PC-9 (cell line): ENCODE measurements at regions not wholly inside any gene's neighbourhood (a gene's known extent, or its start where the extent isn't known, plus 50 kb on each side); places are given as distances from the start of the nearest gene placed in this dataset.
A peak's percentile ranks its signal among the peaks of the same experiment; 100 is the strongest.

ENCODE experiments used
- BruUV-seq: library from RNA; stranded (reverse); fragments of 400-500 nt; replicated peaks from 2 replicates; lab custom pipeline; 2021; lab: Mats Ljungman, UMichigan
- CTCF ChIA-PET: fragments of 300-600 bp; sonication (Branson Sonifier 250); formaldehyde crosslinking; loops from one replicate; lab custom pipeline; 2022; ENCODE audit warnings: antibody characterized with exemption; lab: Charles Lee
- POLR2A ChIA-PET: fragments of 300-600 bp; sonication (Branson Sonifier 250); formaldehyde crosslinking; loops from one replicate; lab custom pipeline; 2022; ENCODE audit warnings: antibody characterized with exemption; ENCODE audit not compliant: unreplicated experiment; lab: Charles Lee
- DNase-seq, 2 experiments: peaks; one replicate each; pipeline versions ENCODE4 v3.0.0 to v3.0.0-alpha.2; 2015 to 2022; ENCODE audit warnings: mixed read lengths in 1 of 2
- H2AFZ ChIP-seq: fragments of 200-600 bp; sonication (generic); 2 replicates; pipeline ENCODE4 v1.8.1; 2017; ENCODE audit warnings: antibody characterized with exemption
- H3F3A ChIP-seq: fragments of 200-600 bp; sonication (generic); 2 replicates; pipeline ENCODE4 v1.8.1; 2017; ENCODE audit warnings: antibody characterized with exemption, mild to moderate bottlenecking, low read depth; ENCODE audit not compliant: insufficient read depth
- H3K27ac ChIP-seq: fragments of 200-600 bp; sonication (generic); 2 replicates; pipeline ENCODE4 v1.6.1; 2016; ENCODE audit warnings: mixed run types
- H3K27me3 ChIP-seq: fragments of 200-600 bp; sonication (generic); 2 replicates; pipeline ENCODE4 v1.6.1; 2016; ENCODE audit warnings: low read depth, mixed run types; ENCODE audit not compliant: insufficient read depth
- H3K36me3 ChIP-seq: fragments of 200-600 bp; sonication (generic); 2 replicates; pipeline ENCODE4 v1.6.1; 2016; ENCODE audit warnings: low read depth, mixed run types
- H3K4me1 ChIP-seq: fragments of 200-600 bp; sonication (generic); replicated peaks from 2 replicates; pipeline ENCODE4 v1.6.1; 2016; ENCODE audit warnings: mixed run types; ENCODE audit not compliant: insufficient read depth
- H3K4me2 ChIP-seq: fragments of 200-600 bp; sonication (generic); 2 replicates; pipeline ENCODE4 v1.6.1; 2017; ENCODE audit warnings: mixed run types
- H3K4me3 ChIP-seq: fragments of 200-600 bp; sonication (generic); 2 replicates; pipeline ENCODE4 v1.6.1; 2016; ENCODE audit warnings: mixed run types
- H3K79me2 ChIP-seq: fragments of 200-600 bp; sonication (generic); 2 replicates; pipeline ENCODE4 v1.6.1; 2017; ENCODE audit warnings: low read depth, mixed run types
- H3K9me2 ChIP-seq: fragments of 200-600 bp; sonication (generic); 2 replicates; pipeline ENCODE4 v1.8.1; 2017; ENCODE audit warnings: mild to moderate bottlenecking; ENCODE audit not compliant: insufficient read depth
- H3K9me3 ChIP-seq: fragments of 200-600 bp; sonication (generic); 2 replicates; pipeline ENCODE4 v1.8.1; 2016; ENCODE audit warnings: low read depth; ENCODE audit not compliant: insufficient read depth
- H4K20me1 ChIP-seq: fragments of 200-600 bp; sonication (generic); 2 replicates; pipeline ENCODE4 v1.8.1; 2017; ENCODE audit not compliant: insufficient read depth
- CTCF ChIP-seq: fragments of 200-600 bp; sonication (generic); conservative IDR thresholded peaks from 2 replicates; pipeline ENCODE4 v1.6.1; 2017; ENCODE audit warnings: mixed run types, antibody characterized with exemption, mild to moderate bottlenecking, moderate library complexity
- EZH2 ChIP-seq: fragments of 200-600 bp; sonication (generic); IDR thresholded peaks from 2 replicates; pipeline ENCODE4 v1.8.0; 2017; ENCODE audit warnings: antibody characterized with exemption, low read depth
- intact Hi-C: fragments of 100-400 bp; cut with micrococcal nuclease; formaldehyde crosslinking; loops from one replicate; pipeline ENCODE4 v1.10.0; 2022; ENCODE audit not compliant: unreplicated experiment

DNA sequence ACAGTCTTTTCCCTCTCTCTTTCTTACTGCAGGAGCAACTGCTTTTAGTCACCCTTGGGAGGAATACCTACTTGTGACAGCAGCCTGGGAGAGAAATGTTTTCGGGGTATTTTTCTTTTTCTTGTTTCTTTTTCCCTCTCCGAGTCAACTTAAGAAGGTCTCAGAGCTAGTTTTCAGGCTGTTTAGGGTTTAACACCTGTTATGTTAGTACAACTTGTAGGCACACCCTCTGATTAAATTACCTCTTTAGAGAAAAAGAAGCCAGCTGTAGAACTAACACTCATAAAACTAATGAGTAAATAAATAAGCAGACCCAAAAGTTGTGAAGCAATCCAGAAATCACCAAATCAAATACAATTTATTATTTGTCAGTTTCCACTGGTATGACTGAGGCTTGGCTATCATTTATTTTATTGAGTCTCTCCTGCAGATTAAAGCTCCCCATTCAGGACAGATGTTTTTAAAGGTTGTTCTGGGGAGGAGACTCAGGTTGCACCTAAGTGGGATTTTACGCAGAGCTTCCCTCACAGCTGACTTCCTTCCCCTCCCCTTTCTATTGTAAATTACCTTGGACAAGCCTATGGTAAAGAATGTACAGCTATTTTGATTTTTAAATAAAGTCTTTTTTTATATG lies 112.5 kb downstream of the FOXB1 start:
- H3K27ac ChIP-seq: peak overlapping the region; percentile 64
- ChIA-PET POLR2A (no interaction called here), CTCF (interaction anchor here (0.8 kb wide), 1 partner anchor 200 kb away, joined by 3 read pairs; no protein-coding TSS in a partner anchor)
- no peaks in the 10 kb centered on the region for H3K9me2 ChIP-seq
- no peak for DNase-seq
- H3K4me2 ChIP-seq: no peak overlapping the region
- no peaks in the 10 kb centered on the region for H3K79me2 ChIP-seq
- H3K4me1 ChIP-seq: peaks cover 20% of the 10 kb centered on the region
- TF ChIP-seq CTCF (no peak), EZH2 (no peak)
- H3K36me3 ChIP-seq: no peaks in the 10 kb centered on the region
- H4K20me1 ChIP-seq: no peaks in the 10 kb centered on the region
- H3K4me3 ChIP-seq: no peak overlapping the region
- intact Hi-C loops: no loop called here
- no peaks in the 10 kb centered on the region for H3K9me3 ChIP-seq
- H3F3A ChIP-seq: no peaks in the 10 kb centered on the region; the same call in 1 of the 2 replicates
- no peaks in the 10 kb centered on the region for H3K27me3 ChIP-seq
- no TSS peak for BruUV-seq
- H2AFZ ChIP-seq: no peak overlapping the region

GRCh38 chr15:60118146-60118545 lies 114.0 kb downstream of the FOXB1 start:
- POLR2A ChIA-PET: no interaction called here
- TF ChIP-seq CTCF (no peak), EZH2 (no peak)
- no peaks in the 10 kb centered on the region; the same call in 1 of the 2 replicates for H3F3A ChIP-seq
- no peaks in the 10 kb centered on the region for H4K20me1 ChIP-seq
- no peaks in the 10 kb centered on the region for H3K79me2 ChIP-seq
- intact Hi-C loops: no loop called here
- no peaks in the 10 kb centered on the region for H3K9me2 ChIP-seq
- H3K36me3 ChIP-seq: no peaks in the 10 kb centered on the region
- no peak overlapping the region for H3K27ac ChIP-seq
- no peak overlapping the region for H3K4me3 ChIP-seq
- CTCF ChIA-PET: no interaction called here
- no peaks in the 10 kb centered on the region for H3K9me3 ChIP-seq
- no TSS peak for BruUV-seq
- H3K4me1 ChIP-seq: peaks cover 20% of the 10 kb centered on the region
- H3K27me3 ChIP-seq: no peaks in the 10 kb centered on the region
- no peak overlapping the region for H3K4me2 ChIP-seq
- DNase-seq: no peak
- no peak overlapping the region for H2AFZ ChIP-seq

DNA sequence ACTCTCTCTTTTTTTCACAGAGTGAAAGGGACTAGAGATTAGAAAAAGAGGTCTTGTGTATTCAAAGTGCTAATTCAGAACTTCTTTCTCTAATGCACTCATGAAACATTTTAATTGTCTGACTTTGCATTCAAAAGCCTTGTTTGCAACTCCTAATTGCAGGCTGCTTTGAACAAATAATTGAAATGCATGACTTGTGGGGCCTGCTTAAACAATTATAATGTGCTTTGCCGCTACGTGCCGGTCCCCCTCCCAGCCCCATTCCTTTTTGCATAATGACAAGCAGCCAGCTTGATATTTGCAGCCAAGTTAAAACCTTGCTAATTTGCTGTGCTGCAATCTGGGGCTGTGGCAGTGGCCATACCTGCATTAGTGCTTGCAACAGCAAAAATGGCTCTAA lies 114.5 kb downstream of the FOXB1 start:
- TF ChIP-seq EZH2: no peak
- no peak for TF ChIP-seq CTCF
- no peaks in the 10 kb centered on the region; the same call in 1 of the 2 replicates for H3F3A ChIP-seq
- DNase-seq: no peak
- ChIA-PET POLR2A (interaction anchor here (0.7 kb wide), 1 partner anchor 26 kb away, joined by 5 read pairs; no protein-coding TSS in a partner anchor), CTCF (no interaction called here)
- H3K4me2 ChIP-seq: no peak overlapping the region
- no peak overlapping the region for H3K27ac ChIP-seq
- no peak overlapping the region for H3K4me3 ChIP-seq
- H3K36me3 ChIP-seq: no peaks in the 10 kb centered on the region
- no peaks in the 10 kb centered on the region for H4K20me1 ChIP-seq
- no peaks in the 10 kb centered on the region for H3K9me2 ChIP-seq
- H3K27me3 ChIP-seq: no peaks in the 10 kb centered on the region
- no peaks in the 10 kb centered on the region for H3K9me3 ChIP-seq
- intact Hi-C loops: no loop called here
- H3K79me2 ChIP-seq: no peaks in the 10 kb centered on the region
- H2AFZ ChIP-seq: no peak overlapping the region
- peaks cover 20% of the 10 kb centered on the region for H3K4me1 ChIP-seq
- no TSS peak for BruUV-seq
